DMS114 treated with DMSO at 0.1 percent for 48 hours (cell line): ENCODE measurements at regions not wholly inside any gene's neighbourhood (a gene's known extent, or its start where the extent isn't known, plus 50 kb on each side); places are given as distances from the start of the nearest gene placed in this dataset.
A peak's percentile ranks its signal among the peaks of the same experiment; 100 is the strongest.

Experiments
- DNase-seq: peaks from one replicate; lab custom pipeline; 2025; ENCODE audit not compliant: unreplicated experiment; lab: John Stamatoyannopoulos, UW

- no peak for DNase-seq
Observed at GRCh38 chr15:60057554-60057953, 53.4 kb downstream of the FOXB1 start.

GRCh38 chr15:60059186-60059585 is 55.1 kb downstream of the FOXB1 start:
- DNase-seq: no peak

- no peak for DNase-seq
Observed at GRCh38 chr15:60061758-60062157, 57.6 kb downstream of the FOXB1 start.

- DNase-seq: no peak
Observed at GRCh38 chr15:60062826-60063225, 58.7 kb downstream of the FOXB1 start.

GRCh38 chr15:60065951-60066350 is 61.8 kb downstream of the FOXB1 start:
- no peak for DNase-seq

GRCh38 chr15:60070838-60071493 is 66.9 kb downstream of the FOXB1 start:
- DNase-seq: no peak

GRCh38 chr15:60072826-60073465 is 68.8 kb downstream of the FOXB1 start:
- DNase-seq: no peak

GRCh38 chr15:60073466-60073840 is 69.3 kb downstream of the FOXB1 start:
- DNase-seq: no peak

GRCh38 chr15:60074181-60074885 is 70.2 kb downstream of the FOXB1 start:
- no peak for DNase-seq

- no peak for DNase-seq
Observed at GRCh38 chr15:60076045-60076444, 71.9 kb downstream of the FOXB1 start.

GRCh38 chr15:60076582-60077276 is 72.6 kb downstream of the FOXB1 start:
- DNase-seq: no peak

GRCh38 chr15:60077581-60078359 is 73.7 kb downstream of the FOXB1 start:
- DNase-seq: no peak

GRCh38 chr15:60079210-60079609 is 75.1 kb downstream of the FOXB1 start:
- DNase-seq: peak; percentile 14

- no peak for DNase-seq
Observed at GRCh38 chr15:60081976-60082375, 77.9 kb downstream of the FOXB1 start.

GRCh38 chr15:60083318-60083717 is 79.2 kb downstream of the FOXB1 start:
- no peak for DNase-seq

- DNase-seq: no peak
Observed at GRCh38 chr15:60086681-60087429, 82.7 kb downstream of the FOXB1 start.

GRCh38 chr15:60087561-60087960 is 83.5 kb downstream of the FOXB1 start:
- DNase-seq: no peak

GRCh38 chr15:60090747-60091146 is 86.6 kb downstream of the FOXB1 start:
- DNase-seq: no peak

- no peak for DNase-seq
Observed at GRCh38 chr15:60091157-60091556, 87.0 kb downstream of the FOXB1 start.

- DNase-seq: no peak
Observed at GRCh38 chr15:60091911-60092310, 87.8 kb downstream of the FOXB1 start.
